GM18951 (cell line): ENCODE measurements at regions not wholly inside any gene's neighbourhood (a gene's known extent, or its start where the extent isn't known, plus 50 kb on each side); places are given as distances from the start of the nearest gene placed in this dataset.

ENCODE experiments used
- POLR2A ChIP-seq: IDR thresholded peaks from 4 replicates; pipeline ENCODE4 v1.6.1; 2011; ENCODE audit warnings: mild to moderate bottlenecking; ENCODE audit not compliant: insufficient read length, insufficient read depth; ENCODE audit errors: extremely low read depth
- in situ Hi-C: fragments of 300-500 bp; cut with MboI; formaldehyde crosslinking; loops from one replicate; pipeline ENCODE4 v1.12.0; 2022; ENCODE audit warnings: low sequenced_read_pairs, mixed read lengths, inconsistent platforms; ENCODE audit not compliant: unreplicated experiment

GRCh38 chr22:22834204-22834603 is 53.4 kb upstream of the IGLL5 start:
- in situ Hi-C loops, result no loop called here
- TF ChIP-seq POLR2A, result no peak

DNA sequence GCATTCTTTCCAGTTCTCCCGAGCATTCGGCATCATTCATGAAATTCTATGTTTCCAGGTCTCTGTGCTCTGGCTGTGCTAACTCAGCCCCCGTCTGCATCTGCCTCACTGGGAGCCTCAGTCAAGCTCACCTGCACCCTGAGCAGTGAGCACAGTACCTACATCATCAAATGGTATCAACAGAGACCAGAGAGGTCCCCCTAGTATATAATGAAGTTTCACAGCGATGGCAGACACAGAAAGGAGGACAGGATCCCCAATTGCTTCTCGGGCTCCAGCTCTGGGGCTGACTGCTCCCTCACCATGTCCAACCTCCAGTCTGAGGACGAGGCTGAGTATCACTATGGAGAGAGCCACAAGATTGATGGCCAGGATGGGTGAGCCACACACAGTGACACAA is 52.8 kb upstream of the IGLL5 start:
- TF ChIP-seq POLR2A, result no peak
- in situ Hi-C loops, result no loop called here

GRCh38 chr22:22835242-22835641 is 52.4 kb upstream of the IGLL5 start:
- in situ Hi-C loops, result no loop called here
- no peak for TF ChIP-seq POLR2A

- TF ChIP-seq POLR2A, result no peak
- in situ Hi-C loops, result no loop called here
Observed at GRCh38 chr22:22835771-22836291, 51.8 kb upstream of the IGLL5 start.

DNA sequence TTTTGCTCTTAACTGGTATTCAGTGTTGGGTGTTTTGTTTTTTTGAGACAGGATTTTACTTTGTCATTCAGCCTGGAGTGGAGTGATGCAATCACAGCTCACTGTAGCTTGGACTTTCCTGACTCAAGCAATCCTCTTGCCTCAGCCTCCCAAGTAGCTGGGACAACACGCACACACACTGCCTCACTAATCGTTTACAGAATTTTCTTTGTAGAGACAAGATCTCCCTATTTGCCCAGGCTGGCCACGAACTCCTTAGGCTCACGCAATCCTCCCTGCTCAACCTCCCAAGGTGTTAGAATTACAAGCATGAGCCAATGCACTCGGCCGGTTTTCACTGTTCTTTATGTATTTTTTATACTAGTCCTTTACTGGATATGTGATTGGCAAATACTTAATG is 51.0 kb upstream of the IGLL5 start:
- in situ Hi-C loops, result no loop called here
- TF ChIP-seq POLR2A, result no peak
